Upper lobe of right lung (tissue), 1 donor: ENCODE measurements at regions not wholly inside any gene's neighbourhood (a gene's known extent, or its start where the extent isn't known, plus 50 kb on each side); places are given as distances from the start of the nearest gene placed in this dataset.

Source experiments
- ATAC-seq: fragments of 200-7000 bp; cut with Tn5 transposase; one replicate; pipeline ENCODE4 v1.9.1; 2020; ENCODE audit warnings: mild to moderate bottlenecking, moderate library complexity
- DNase-seq: peaks from one replicate; pipeline ENCODE4 v3.0.0-alpha.2; 2020
- H3K27ac ChIP-seq: fragments of 200-600 bp; one replicate; pipeline ENCODE4 v1.8.0; 2022
- H3K27me3 ChIP-seq: fragments of 200-600 bp; one replicate; pipeline ENCODE4 v1.8.0; 2022; ENCODE audit warnings: mild to moderate bottlenecking
- H3K36me3 ChIP-seq: fragments of 200-600 bp; one replicate; pipeline ENCODE4 v1.8.0; 2022
- H3K4me1 ChIP-seq: fragments of 200-600 bp; one replicate; pipeline ENCODE4 v1.8.0; 2022
- H3K4me3 ChIP-seq: fragments of 200-600 bp; one replicate; pipeline ENCODE4 v1.8.0; 2022; ENCODE audit warnings: mild to moderate bottlenecking
- H3K9me3 ChIP-seq: fragments of 200-600 bp; one replicate; pipeline ENCODE4 v1.8.0; 2022
- intact Hi-C: fragments of 100-400 bp; cut with DNase I; formaldehyde crosslinking; loops from one replicate; pipeline ENCODE4 v1.11.0; 2022
- TF ChIP-seq, protein P1 (sequence below): fragments of 200-600 bp; IDR thresholded peaks from one replicate; pipeline ENCODE4 v1.8.0; 2022; ENCODE audit warnings: antibody characterized with exemption
- donor health status: DM: no; HTN: yes; CAD: no; lungs with severe emphysema.

- no peaks in the 10 kb centered on the region for H3K9me3 ChIP-seq
- intact Hi-C loops = no loop called here
- no peak overlapping the region for H3K4me3 ChIP-seq
- no peak for DNase-seq
- TF ChIP-seq, protein P1, sequence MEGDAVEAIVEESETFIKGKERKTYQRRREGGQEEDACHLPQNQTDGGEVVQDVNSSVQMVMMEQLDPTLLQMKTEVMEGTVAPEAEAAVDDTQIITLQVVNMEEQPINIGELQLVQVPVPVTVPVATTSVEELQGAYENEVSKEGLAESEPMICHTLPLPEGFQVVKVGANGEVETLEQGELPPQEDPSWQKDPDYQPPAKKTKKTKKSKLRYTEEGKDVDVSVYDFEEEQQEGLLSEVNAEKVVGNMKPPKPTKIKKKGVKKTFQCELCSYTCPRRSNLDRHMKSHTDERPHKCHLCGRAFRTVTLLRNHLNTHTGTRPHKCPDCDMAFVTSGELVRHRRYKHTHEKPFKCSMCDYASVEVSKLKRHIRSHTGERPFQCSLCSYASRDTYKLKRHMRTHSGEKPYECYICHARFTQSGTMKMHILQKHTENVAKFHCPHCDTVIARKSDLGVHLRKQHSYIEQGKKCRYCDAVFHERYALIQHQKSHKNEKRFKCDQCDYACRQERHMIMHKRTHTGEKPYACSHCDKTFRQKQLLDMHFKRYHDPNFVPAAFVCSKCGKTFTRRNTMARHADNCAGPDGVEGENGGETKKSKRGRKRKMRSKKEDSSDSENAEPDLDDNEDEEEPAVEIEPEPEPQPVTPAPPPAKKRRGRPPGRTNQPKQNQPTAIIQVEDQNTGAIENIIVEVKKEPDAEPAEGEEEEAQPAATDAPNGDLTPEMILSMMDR = no peak
- no peak overlapping the region for H3K27ac ChIP-seq
- H3K4me1 ChIP-seq = no peaks in the 10 kb centered on the region
- H3K27me3 ChIP-seq = no peaks in the 10 kb centered on the region
- ATAC-seq = no peak
- no peaks in the 10 kb centered on the region for H3K36me3 ChIP-seq
These were observed 126.0 kb upstream of the GUCY1A1 start for GRCh38 chr4:155540698-155541097.

- no peaks in the 10 kb centered on the region for H3K36me3 ChIP-seq
- intact Hi-C loops = no loop called here
- H3K27ac ChIP-seq = no peak overlapping the region
- no peaks in the 10 kb centered on the region for H3K9me3 ChIP-seq
- no peaks in the 10 kb centered on the region for H3K27me3 ChIP-seq
- H3K4me1 ChIP-seq = no peaks in the 10 kb centered on the region
- TF ChIP-seq, protein P1 = no peak
- H3K4me3 ChIP-seq = no peak overlapping the region
- ATAC-seq (no peak), DNase-seq (no peak)
These were observed 126.9 kb upstream of the GUCY1A1 start for GRCh38 chr4:155539746-155540145.

DNA sequence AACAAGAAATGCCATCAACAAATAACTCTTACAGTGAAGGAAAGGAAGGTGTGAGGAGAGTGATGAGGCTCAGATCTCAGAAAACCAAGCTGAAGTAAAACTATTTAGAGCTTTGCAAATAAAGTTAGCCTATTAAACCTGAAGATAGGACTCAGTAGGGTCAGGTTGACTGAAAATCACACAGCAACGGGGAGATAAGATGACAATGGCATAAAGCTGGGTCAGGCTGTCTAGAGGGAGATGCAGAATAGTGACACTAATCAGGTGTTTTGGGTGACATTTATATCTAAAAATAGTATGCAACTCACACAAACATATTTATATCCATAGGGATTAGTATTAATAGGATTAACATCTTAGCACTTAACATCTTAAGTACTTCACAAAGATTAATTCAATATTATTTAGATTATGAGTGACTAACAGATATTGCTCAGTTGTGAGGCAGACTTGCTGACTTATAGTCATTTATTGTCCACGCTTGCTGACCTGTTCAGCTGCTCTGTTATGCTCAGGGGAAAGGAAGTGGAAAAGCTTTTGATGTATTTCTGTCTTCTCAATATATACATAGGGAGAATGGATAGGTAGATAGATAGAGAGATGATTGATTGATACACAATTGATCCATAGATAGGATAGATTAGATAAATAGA is 130.7 kb upstream of the GUCY1A1 start:
- intact Hi-C loops = no loop called here
- no peak overlapping the region for H3K27ac ChIP-seq
- H3K4me3 ChIP-seq = no peak overlapping the region
- ATAC-seq (no peak), DNase-seq (no peak)
- no peaks in the 10 kb centered on the region for H3K36me3 ChIP-seq
- H3K4me1 ChIP-seq = no peaks in the 10 kb centered on the region
- H3K27me3 ChIP-seq = no peaks in the 10 kb centered on the region
- TF ChIP-seq, protein P1 = no peak
- H3K9me3 ChIP-seq = no peaks in the 10 kb centered on the region

- no peak for DNase-seq
These were observed 134.1 kb upstream of the GUCY1A1 start for GRCh38 chr4:155532373-155533085.

GRCh38 chr4:155530857-155531256 is 135.8 kb upstream of the GUCY1A1 start:
- DNase-seq (no peak), ATAC-seq (peak; percentile 70)
- no peaks in the 10 kb centered on the region for H3K36me3 ChIP-seq
- H3K27ac ChIP-seq = no peak overlapping the region
- H3K27me3 ChIP-seq = no peaks in the 10 kb centered on the region
- no peaks in the 10 kb centered on the region for H3K9me3 ChIP-seq
- H3K4me3 ChIP-seq = no peak overlapping the region
- peaks cover 10% of the 10 kb centered on the region for H3K4me1 ChIP-seq
- intact Hi-C loops = no loop called here
- TF ChIP-seq, protein P1 = no peak

More at GRCh38 chr4:155532373-155533085, 134.1 kb upstream of the GUCY1A1 start:
- no peaks in the 10 kb centered on the region for H3K27me3 ChIP-seq
- H3K4me1 ChIP-seq = no peaks in the 10 kb centered on the region
- no peak overlapping the region for H3K27ac ChIP-seq
- TF ChIP-seq, protein P1 = no peak
- H3K4me3 ChIP-seq = no peak overlapping the region
- no peak for ATAC-seq
- H3K36me3 ChIP-seq = no peaks in the 10 kb centered on the region
- no peaks in the 10 kb centered on the region for H3K9me3 ChIP-seq
- intact Hi-C loops = no loop called here
